Panc1 (cell line): ENCODE measurements at regions not wholly inside any gene's neighbourhood (a gene's known extent, or its start where the extent isn't known, plus 50 kb on each side); places are given as distances from the start of the nearest gene placed in this dataset.

Experiments used
- CTCF ChIP-seq: fragments of 450-650 bp; IDR thresholded peaks from 2 replicates; pipeline ENCODE4 v1.5.1; 2017; ENCODE audit warnings: mild to moderate bottlenecking
- POLR2AphosphoS5 ChIP-seq: IDR thresholded peaks from 2 replicates; pipeline ENCODE4 v1.6.1; 2012; ENCODE audit warnings: mild to moderate bottlenecking, low read depth, low read length, moderate library complexity
- REST ChIP-seq, 2 experiments: IDR thresholded peaks; 2 replicates each; pipeline ENCODE4 v1.6.1; 2011 to 2012; ENCODE audit warnings: low read depth in 2 of 2, control low read depth in 1 of 2, low read length in 1 of 2, mild to moderate bottlenecking in 1 of 2, moderate library complexity in 1 of 2; ENCODE audit not compliant: insufficient read depth in 1 of 2
- SIN3A ChIP-seq: IDR thresholded peaks from 2 replicates; pipeline ENCODE4 v1.6.1; 2012; ENCODE audit warnings: low read depth, mild to moderate bottlenecking, low read length, moderate library complexity, borderline replicate concordance; ENCODE audit not compliant: insufficient read depth
- TCF7L2 ChIP-seq: IDR thresholded peaks from 2 replicates; pipeline ENCODE4 v1.6.1; 2011; ENCODE audit warnings: mild to moderate bottlenecking, low read depth, low read length, inconsistent platforms

- no peak for TF ChIP-seq CTCF
- TF ChIP-seq REST (IDR thresholded peaks at IDR 0.05; ENCODE audit: insufficient read depth in 1 of 2, low read depth in 2 of 2, low read length in 1 of 2) = no peak
- TF ChIP-seq POLR2AphosphoS5 = no peak
- no peak for TF ChIP-seq SIN3A
- TF ChIP-seq TCF7L2 = no peak
Measured at GRCh38 chr1:115220340-115221270, 117.4 kb downstream of the NGF start.
